Neural progenitor cell (in vitro differentiated cells): ENCODE measurements at regions not wholly inside any gene's neighbourhood (a gene's known extent, or its start where the extent isn't known, plus 50 kb on each side); places are given as distances from the start of the nearest gene placed in this dataset.

Experiments used
- DNase-seq: peaks from one replicate; pipeline ENCODE4 v3.0.0-alpha.2; 2016; ENCODE audit warnings: low spot score
- H2AFZ ChIP-seq: fragments of 200-600 bp; sonication (generic); replicated peaks from 2 replicates; pipeline ENCODE4 v1.6.1; 2016; ENCODE audit warnings: antibody characterized with exemption
- H3F3A ChIP-seq: fragments of 200-600 bp; sonication (generic); 2 replicates; pipeline ENCODE4 v1.6.1; 2016; ENCODE audit warnings: antibody characterized with exemption, low read depth
- H3K27ac ChIP-seq: fragments of 200-600 bp; sonication (generic); 2 replicates; pipeline ENCODE4 v1.5.1; 2016; ENCODE audit warnings: mild to moderate bottlenecking
- H3K27me3 ChIP-seq: fragments of 200-600 bp; sonication (generic); 2 replicates; pipeline ENCODE4 v1.6.1; 2016; ENCODE audit warnings: mild to moderate bottlenecking, moderate library complexity
- H3K36me3 ChIP-seq: fragments of 200-600 bp; sonication (generic); 2 replicates; pipeline ENCODE4 v1.5.1; 2016
- H3K4me1 ChIP-seq: fragments of 200-600 bp; sonication (generic); 2 replicates; pipeline ENCODE4 v1.6.1; 2016; ENCODE audit warnings: mixed run types
- H3K4me2 ChIP-seq: fragments of 200-600 bp; sonication (generic); 2 replicates; pipeline ENCODE4 v1.6.1; 2016
- H3K4me3 ChIP-seq: fragments of 200-600 bp; sonication (generic); 2 replicates; pipeline ENCODE4 v1.5.1; 2016
- H3K79me2 ChIP-seq: fragments of 200-600 bp; sonication (generic); 2 replicates; pipeline ENCODE4 v1.6.1; 2016; ENCODE audit warnings: low read depth
- H3K9ac ChIP-seq: fragments of 200-600 bp; sonication (generic); 2 replicates; pipeline ENCODE4 v1.6.1; 2016
- H3K9me3 ChIP-seq: fragments of 200-600 bp; sonication (generic); 2 replicates; pipeline ENCODE4 v1.5.1; 2016; ENCODE audit warnings: low read depth
- H4K20me1 ChIP-seq: fragments of 200-600 bp; sonication (generic); 2 replicates; pipeline ENCODE4 v1.6.1; 2016; ENCODE audit warnings: low read depth
- H3K27ac Mint-ChIP-seq: 3 replicates; pipeline ENCODE4 v1.8.0; 2021; ENCODE audit warnings: mixed read lengths
- H3K27me3 Mint-ChIP-seq: 2 replicates; pipeline ENCODE4 v1.8.0; 2022; ENCODE audit warnings: low read depth, mild to moderate bottlenecking, inconsistent platforms, moderate library complexity, mixed read lengths; ENCODE audit not compliant: insufficient read depth
- H3K36me3 Mint-ChIP-seq: 3 replicates; pipeline ENCODE4 v1.8.0; 2021; ENCODE audit warnings: mixed read lengths
- H3K4me1 Mint-ChIP-seq: 3 replicates; pipeline ENCODE4 v1.8.0; 2021; ENCODE audit warnings: mixed read lengths
- H3K4me3 Mint-ChIP-seq: 3 replicates; pipeline ENCODE4 v1.8.0; 2021; ENCODE audit warnings: mild to moderate bottlenecking, moderate library complexity, mixed read lengths
- H3K9me3 Mint-ChIP-seq: 3 replicates; pipeline ENCODE4 v1.8.0; 2020; ENCODE audit warnings: mixed read lengths
- CTCF ChIP-seq: fragments of 200-600 bp; sonication (generic); IDR thresholded peaks from 2 replicates; pipeline ENCODE4 v1.5.1; 2017; ENCODE audit warnings: antibody characterized with exemption, mild to moderate bottlenecking
- EZH2 ChIP-seq: fragments of 200-600 bp; sonication (generic); IDR thresholded peaks from 2 replicates; pipeline ENCODE4 v1.6.1; 2017; ENCODE audit warnings: antibody characterized with exemption, mild to moderate bottlenecking, moderate library complexity
- EZH2phosphoT487 ChIP-seq: fragments of 200-600 bp; sonication (generic); IDR thresholded peaks from 2 replicates; pipeline ENCODE4 v1.6.1; 2017; ENCODE audit warnings: antibody characterized with exemption

- no peak for DNase-seq
These were observed 491.0 kb upstream of the WWC1 start for GRCh38 chr5:167800427-167800826.

GRCh38 chr5:167801999-167802398 is 489.4 kb upstream of the WWC1 start:
- Mint-ChIP-seq H3K4me1 (peaks cover 35% of the 10 kb centered on the region), H3K4me3 (no peak overlapping the region), H3K27me3 (peaks cover 2% of the 10 kb centered on the region), H3K36me3 (peaks cover 16% of the 10 kb centered on the region), H3K9me3 (no peaks in the 10 kb centered on the region), H3K27ac (no peak overlapping the region)
- Histone ChIP-seq H3K36me3 (no peaks in the 10 kb centered on the region), H3K27ac (no peak overlapping the region), H3K27me3 (no peaks in the 10 kb centered on the region), H2AFZ (no peak overlapping the region), H3F3A (no peaks in the 10 kb centered on the region), H3K79me2 (no peaks in the 10 kb centered on the region), H4K20me1 (no peaks in the 10 kb centered on the region), H3K4me3 (no peak overlapping the region), H3K9me3 (no peaks in the 10 kb centered on the region), H3K4me2 (no peak overlapping the region), H3K4me1 (peaks cover 12% of the 10 kb centered on the region), H3K9ac (no peak overlapping the region)
- no peak for DNase-seq
- TF ChIP-seq CTCF (no peak), EZH2phosphoT487 (no peak), EZH2 (no peak)

More at GRCh38 chr5:167800427-167800826, 491.0 kb upstream of the WWC1 start:
- H3K27ac Mint-ChIP-seq, result peak overlapping the region; percentile 42
- no peaks in the 10 kb centered on the region for H3K9me3 Mint-ChIP-seq
- no peaks in the 10 kb centered on the region for H3K36me3 ChIP-seq
- H3K36me3 Mint-ChIP-seq, result peaks cover 16% of the 10 kb centered on the region
- H3K4me1 ChIP-seq, result peaks cover 12% of the 10 kb centered on the region
- H2AFZ ChIP-seq, result no peak overlapping the region
- no peaks in the 10 kb centered on the region for H3F3A ChIP-seq
- H3K4me2 ChIP-seq, result no peak overlapping the region
- peaks cover 33% of the 10 kb centered on the region for H3K4me1 Mint-ChIP-seq
- H3K9me3 ChIP-seq, result no peaks in the 10 kb centered on the region
- no peak overlapping the region for H3K4me3 Mint-ChIP-seq
- H3K27me3 Mint-ChIP-seq, result peaks cover 2% of the 10 kb centered on the region
- H4K20me1 ChIP-seq, result no peaks in the 10 kb centered on the region
- TF ChIP-seq EZH2phosphoT487 (no peak), EZH2 (no peak), CTCF (no peak)
- H3K4me3 ChIP-seq, result no peak overlapping the region
- H3K27ac ChIP-seq, result no peak overlapping the region
- no peaks in the 10 kb centered on the region for H3K27me3 ChIP-seq
- H3K9ac ChIP-seq, result no peak overlapping the region
- no peaks in the 10 kb centered on the region for H3K79me2 ChIP-seq

GRCh38 chr5:167802755-167803431 is 488.6 kb upstream of the WWC1 start:
- H2AFZ ChIP-seq, result no peak overlapping the region
- H3K4me3 ChIP-seq, result no peak overlapping the region
- no peaks in the 10 kb centered on the region for H3K79me2 ChIP-seq
- TF ChIP-seq EZH2 (no peak), EZH2phosphoT487 (no peak), CTCF (no peak)
- peaks cover 32% of the 10 kb centered on the region for H3K4me1 Mint-ChIP-seq
- peaks cover 12% of the 10 kb centered on the region for H3K4me1 ChIP-seq
- H3K4me2 ChIP-seq, result peak overlapping the region; percentile 5
- H3F3A ChIP-seq, result no peaks in the 10 kb centered on the region
- H3K36me3 ChIP-seq, result no peaks in the 10 kb centered on the region
- no peaks in the 10 kb centered on the region for H3K27me3 ChIP-seq
- H3K27me3 Mint-ChIP-seq, result peaks cover 2% of the 10 kb centered on the region
- H4K20me1 ChIP-seq, result no peaks in the 10 kb centered on the region
- H3K27ac ChIP-seq, result no peak overlapping the region
- H3K9me3 Mint-ChIP-seq, result no peaks in the 10 kb centered on the region
- H3K4me3 Mint-ChIP-seq, result no peak overlapping the region
- peak overlapping the region; percentile 50 for H3K27ac Mint-ChIP-seq
- DNase-seq, result peak; percentile 58
- H3K9me3 ChIP-seq, result no peaks in the 10 kb centered on the region
- H3K9ac ChIP-seq, result no peak overlapping the region
- peaks cover 16% of the 10 kb centered on the region for H3K36me3 Mint-ChIP-seq
